Stomach (tissue), 4 donors: ENCODE measurements at regions not wholly inside any gene's neighbourhood (a gene's known extent, or its start where the extent isn't known, plus 50 kb on each side); places are given as distances from the start of the nearest gene placed in this dataset.

ENCODE experiments used
- CTCF ChIP-seq, 7 experiments: fragments of 450-650 bp in 4 of 7; fragments of 200-600 bp in 3 of 7; sonication (generic) in 3 of 7; IDR thresholded peaks; one replicate each; pipeline ENCODE4 v1.5.1; 2016 to 2019; ENCODE audit warnings: antibody characterized with exemption in 7 of 7, control low read depth in 2 of 7, mild to moderate bottlenecking in 1 of 7
- EP300 ChIP-seq: sonication (generic); formaldehyde crosslinking; IDR thresholded peaks from one replicate; pipeline ENCODE4 v1.6.1; 2017; ENCODE audit warnings: antibody characterized with exemption
- POLR2A ChIP-seq, 4 donors: fragments of 450-650 bp; IDR thresholded peaks; one replicate each; pipeline ENCODE4 v1.6.1; 2016; ENCODE audit warnings: antibody characterized with exemption in 4 of 4, control low read depth in 2 of 4, mild to moderate bottlenecking in 1 of 4, moderate library complexity in 1 of 4

DNA sequence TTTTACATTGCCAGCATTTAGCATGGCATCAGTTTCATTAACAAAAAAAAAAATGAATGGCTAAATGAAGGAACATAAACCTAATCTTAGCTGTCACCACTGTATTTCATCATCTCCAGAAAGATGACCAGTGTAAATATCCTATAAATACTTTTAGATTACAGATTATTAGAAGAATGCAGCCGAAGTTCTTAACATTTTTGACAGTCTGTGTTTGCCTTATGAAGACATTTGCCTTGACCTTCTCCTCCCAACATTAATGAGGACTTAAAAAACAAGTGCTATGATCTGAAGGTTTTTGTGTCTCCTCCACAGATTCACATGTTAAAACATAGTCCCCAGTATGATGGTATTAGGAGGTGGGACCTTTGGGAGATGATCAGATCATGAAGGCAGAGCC is 253.0 kb downstream of the SNAPC1 start:
- no peak for TF ChIP-seq CTCF (IDR thresholded peaks at IDR 0.05)
- no peak for TF ChIP-seq POLR2A (IDR thresholded peaks at IDR 0.05)
- no peak for TF ChIP-seq EP300
